GM12875 (cell line): ENCODE measurements at regions not wholly inside any gene's neighbourhood (a gene's known extent, or its start where the extent isn't known, plus 50 kb on each side); places are given as distances from the start of the nearest gene placed in this dataset.

Source experiments
- H3K4me3 ChIP-seq: one replicate; pipeline ENCODE4 v1.5.1; 2011; ENCODE audit warnings: low read depth, low read length, control low read depth
- CTCF ChIP-seq: IDR thresholded peaks from 2 replicates; pipeline ENCODE4 v1.5.1; 2011; ENCODE audit warnings: low read depth, mild to moderate bottlenecking, control low read depth, inconsistent platforms, low read length, moderate library complexity, borderline replicate concordance; ENCODE audit not compliant: insufficient read depth

- no peak for TF ChIP-seq CTCF
- no peak overlapping the region for H3K4me3 ChIP-seq
These were observed 133.4 kb upstream of the DYNLRB2 start for GRCh38 chr16:80407265-80407987.

GRCh38 chr16:80404847-80405246, 135.9 kb upstream of the DYNLRB2 start:
- no peak for TF ChIP-seq CTCF
- H3K4me3 ChIP-seq: no peak overlapping the region

- H3K4me3 ChIP-seq: no peak overlapping the region
- TF ChIP-seq CTCF: no peak
These were observed 136.9 kb upstream of the DYNLRB2 start for GRCh38 chr16:80403894-80404293.

GRCh38 chr16:80390871-80391489, 149.8 kb upstream of the DYNLRB2 start:
- no peak overlapping the region for H3K4me3 ChIP-seq
- no peak for TF ChIP-seq CTCF

- no peak for TF ChIP-seq CTCF
These were observed 150.7 kb upstream of the DYNLRB2 start for GRCh38 chr16:80390046-80390445.

GRCh38 chr16:80389338-80389737, 151.5 kb upstream of the DYNLRB2 start:
- no peak overlapping the region for H3K4me3 ChIP-seq
- no peak for TF ChIP-seq CTCF

More at GRCh38 chr16:80390046-80390445, 150.7 kb upstream of the DYNLRB2 start:
- H3K4me3 ChIP-seq: no peak overlapping the region
